BLaER1 (cell line): ENCODE measurements at regions not wholly inside any gene's neighbourhood (a gene's known extent, or its start where the extent isn't known, plus 50 kb on each side); places are given as distances from the start of the nearest gene placed in this dataset.

ENCODE experiments used
- H3K27ac ChIP-seq: shearing (Covaris generic); formaldehyde crosslinking; 2 replicates; pipeline ENCODE4 v1.8.1; 2022
- H3K27me3 ChIP-seq: shearing (Covaris generic); formaldehyde crosslinking; 2 replicates; pipeline ENCODE4 v1.8.1; 2022
- H3K36me3 ChIP-seq: shearing (Covaris generic); formaldehyde crosslinking; 2 replicates; pipeline ENCODE4 v1.8.1; 2022
- H3K4me1 ChIP-seq: shearing (Covaris generic); formaldehyde crosslinking; 2 replicates; pipeline ENCODE4 v1.8.1; 2022
- H3K4me2 ChIP-seq: shearing (Covaris generic); formaldehyde crosslinking; 2 replicates; pipeline ENCODE4 v1.8.1; 2022
- H3K4me3 ChIP-seq: shearing (Covaris generic); formaldehyde crosslinking; 2 replicates; pipeline ENCODE4 v1.8.1; 2022
- H3K9ac ChIP-seq: shearing (Covaris generic); formaldehyde crosslinking; 2 replicates; pipeline ENCODE4 v1.8.1; 2022
- H3K9me3 ChIP-seq: shearing (Covaris generic); formaldehyde crosslinking; 2 replicates; pipeline ENCODE4 v1.8.1; 2022
- H4K20me1 ChIP-seq: shearing (Covaris generic); formaldehyde crosslinking; 2 replicates; pipeline ENCODE4 v1.8.1; 2022
- Cebpa-rat ChIP-seq: shearing (Covaris generic); IDR thresholded peaks from 2 replicates; pipeline ENCODE4 v1.8.1; 2022

DNA sequence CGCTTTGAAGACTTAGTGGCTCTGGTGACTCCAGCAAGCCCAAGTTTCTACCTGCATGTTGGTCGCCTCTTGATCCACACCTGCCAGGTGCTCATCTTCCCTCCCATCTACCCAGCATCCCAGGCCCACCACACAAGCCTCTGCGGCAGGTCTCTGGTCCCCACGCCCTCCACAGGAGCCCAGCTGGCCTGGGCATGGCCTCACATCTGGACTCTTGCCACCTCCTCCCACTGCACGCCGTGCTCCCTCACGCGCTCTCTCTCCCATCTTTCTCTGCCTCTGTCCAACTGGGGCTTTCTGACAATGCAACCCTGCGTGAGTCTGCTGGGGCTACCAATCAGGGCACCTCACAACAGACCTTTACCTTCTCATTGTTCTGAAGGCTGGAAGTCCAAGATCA, 50.2 kb upstream of the FGFR2 start:
- no peak for TF ChIP-seq Cebpa-rat
- H3K27me3 ChIP-seq = no peaks in the 10 kb centered on the region
- no peak overlapping the region for H3K27ac ChIP-seq
- H3K4me3 ChIP-seq = no peak overlapping the region
- no peak overlapping the region for H3K4me2 ChIP-seq
- no peaks in the 10 kb centered on the region for H3K36me3 ChIP-seq
- no peaks in the 10 kb centered on the region for H4K20me1 ChIP-seq
- 0 out of 2 replicates have a peak, but pooled peaks cover 5% of the 10 kb centered on the region for H3K9me3 ChIP-seq
- H3K4me1 ChIP-seq = no peaks in the 10 kb centered on the region
- H3K9ac ChIP-seq = no peak overlapping the region

DNA sequence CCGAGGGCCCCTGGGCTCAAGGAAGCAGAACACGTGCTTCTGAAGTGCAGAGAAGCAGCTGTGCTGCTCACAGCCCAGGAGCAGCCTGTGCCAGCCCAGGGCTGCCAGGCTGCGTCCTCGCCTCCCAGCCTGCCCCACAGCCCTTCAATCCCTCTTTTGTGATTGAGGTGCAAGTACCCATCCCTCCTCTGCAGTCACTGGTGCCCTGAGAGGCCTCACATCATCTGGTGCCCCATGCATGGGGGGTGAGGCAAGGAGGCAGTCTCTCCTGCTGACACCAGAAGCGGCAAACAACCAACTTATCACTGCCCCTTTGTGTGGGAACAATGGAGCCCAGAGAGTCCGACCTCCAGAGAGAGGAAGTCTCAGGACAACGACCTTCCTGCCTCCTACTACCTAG, 49.8 kb upstream of the FGFR2 start:
- H4K20me1 ChIP-seq = no peaks in the 10 kb centered on the region
- no peaks in the 10 kb centered on the region for H3K4me1 ChIP-seq
- TF ChIP-seq Cebpa-rat = no peak
- H3K9me3 ChIP-seq = 0 out of 2 replicates have a peak, but pooled peaks cover 5% of the 10 kb centered on the region
- H3K27me3 ChIP-seq = no peaks in the 10 kb centered on the region
- no peak overlapping the region for H3K27ac ChIP-seq
- H3K4me3 ChIP-seq = no peak overlapping the region
- no peak overlapping the region for H3K4me2 ChIP-seq
- no peaks in the 10 kb centered on the region for H3K36me3 ChIP-seq
- H3K9ac ChIP-seq = no peak overlapping the region
